Panc1 (cell line): ENCODE measurements at regions not wholly inside any gene's neighbourhood (a gene's known extent, or its start where the extent isn't known, plus 50 kb on each side); places are given as distances from the start of the nearest gene placed in this dataset.
"Not testable (repeated sequence)": the region's sequence is repeated elsewhere in the genome, so short reads cannot be mapped to it uniquely, and the experiment has no call there.

ENCODE experiments used
- CTCF ChIP-seq: fragments of 450-650 bp; IDR thresholded peaks from 2 replicates; pipeline ENCODE4 v1.5.1; 2017; ENCODE audit warnings: mild to moderate bottlenecking
- POLR2AphosphoS5 ChIP-seq: IDR thresholded peaks from 2 replicates; pipeline ENCODE4 v1.6.1; 2012; ENCODE audit warnings: mild to moderate bottlenecking, low read depth, low read length, moderate library complexity

- TF ChIP-seq CTCF, POLR2AphosphoS5: not testable (repeated sequence)
Measured at GRCh38 chr12:75683995-75684586, 172.7 kb upstream of the KRR1 start.
